Liver (tissue), 8 donors: ENCODE measurements at regions not wholly inside any gene's neighbourhood (a gene's known extent, or its start where the extent isn't known, plus 50 kb on each side); places are given as distances from the start of the nearest gene placed in this dataset.

Experiments used
- DNase-seq: peaks from one replicate; pipeline ENCODE4 v3.0.0-alpha.2; 2017; ENCODE audit warnings: low spot score
- H3K27ac ChIP-seq, 2 donors: one replicate each; pipeline ENCODE4 v1.7.0; 2013; ENCODE audit warnings: inconsistent platforms in 2 of 2, low read length in 2 of 2, control low read depth in 1 of 2, low read depth in 1 of 2, mild to moderate bottlenecking in 1 of 2
- H3K27me3 ChIP-seq, 4 donors: one replicate each; pipeline versions ENCODE4 v1.6.1 to v1.7.0; 2013; ENCODE audit warnings: low read length in 3 of 4, inconsistent platforms in 1 of 4, mild to moderate bottlenecking in 1 of 4, moderate library complexity in 1 of 4; ENCODE audit not compliant: control insufficient read depth in 4 of 4, insufficient read depth in 4 of 4
- H3K36me3 ChIP-seq, 4 donors: one replicate each; pipeline versions ENCODE4 v1.6.1 to v1.7.0; 2013; ENCODE audit warnings: low read length in 3 of 4, mild to moderate bottlenecking in 3 of 4, low read depth in 1 of 4, moderate library complexity in 1 of 4; ENCODE audit not compliant: control insufficient read depth in 4 of 4, insufficient read depth in 3 of 4
- H3K4me1 ChIP-seq, 4 donors: one replicate each; pipeline versions ENCODE4 v1.6.1 to v1.7.0; 2013; ENCODE audit warnings: low read length in 3 of 4, mild to moderate bottlenecking in 3 of 4, moderate library complexity in 1 of 4; ENCODE audit not compliant: control insufficient read depth in 4 of 4, insufficient read depth in 4 of 4
- H3K4me3 ChIP-seq, 3 donors: one replicate each; pipeline versions ENCODE4 v1.6.1 to v1.7.0; 2013; ENCODE audit warnings: low read length in 3 of 3, control low read depth in 1 of 3, low read depth in 1 of 3, mild to moderate bottlenecking in 1 of 3
- H3K9ac ChIP-seq, 2 donors: one replicate each; pipeline ENCODE4 v1.7.0; 2013; ENCODE audit warnings: low read length in 2 of 2, mild to moderate bottlenecking in 2 of 2, moderate library complexity in 2 of 2, control low read depth in 1 of 2, low read depth in 1 of 2
- H3K9me3 ChIP-seq, 4 donors: one replicate each; pipeline versions ENCODE4 v1.6.1 to v1.7.0; 2013; ENCODE audit warnings: low read length in 3 of 4; ENCODE audit not compliant: control insufficient read depth in 4 of 4
- ATF3 ChIP-seq: IDR thresholded peaks from 2 replicates; pipeline ENCODE4 v1.6.1; 2016; ENCODE audit warnings: antibody characterized with exemption
- CTCF ChIP-seq: fragments of 150-350 bp; IDR thresholded peaks from 2 replicates; pipeline ENCODE4 v1.5.1; 2017; ENCODE audit warnings: improper control_type of control experiment, low read depth, low read length; ENCODE audit not compliant: missing input control
- HNF4G ChIP-seq: IDR thresholded peaks from 2 replicates; pipeline ENCODE4 v1.6.1; 2016; ENCODE audit warnings: antibody characterized with exemption
- JUND ChIP-seq, 2 donors: IDR thresholded peaks; 2 replicates each; pipeline ENCODE4 v1.6.1; 2016; ENCODE audit warnings: antibody characterized with exemption in 2 of 2
- NR2F2 ChIP-seq: IDR thresholded peaks from 2 replicates; pipeline ENCODE4 v1.6.1; 2016; ENCODE audit warnings: antibody characterized with exemption
- RAD21 ChIP-seq, 2 donors: IDR thresholded peaks; 2 replicates each; pipeline ENCODE4 v1.6.1; 2016; ENCODE audit warnings: antibody characterized with exemption in 2 of 2, mild to moderate bottlenecking in 2 of 2
- REST ChIP-seq: IDR thresholded peaks from 2 replicates; pipeline ENCODE4 v1.6.1; 2016; ENCODE audit warnings: antibody characterized with exemption, mild to moderate bottlenecking
- SP1 ChIP-seq: IDR thresholded peaks from 2 replicates; pipeline ENCODE4 v1.6.1; 2018; ENCODE audit warnings: antibody characterized with exemption, mild to moderate bottlenecking
- YY1 ChIP-seq: IDR thresholded peaks from 2 replicates; pipeline ENCODE4 v1.6.1; 2016; ENCODE audit warnings: antibody characterized with exemption, mild to moderate bottlenecking
- ZBTB33 ChIP-seq: IDR thresholded peaks from 2 replicates; pipeline ENCODE4 v1.6.1; 2016; ENCODE audit warnings: antibody characterized with exemption
- WGBS: extraction: QIAGEN DNeasy Blood & Tissue Kit; methylation state at CpG from one replicate; pipeline ENCODE4 v1.1.7; 2013; 5-methylcytosine and 5-hydroxymethylcytosine counted together
- donor health status: healthy.
- donor health status: healthy.
- donor health status: healthy.
- donor health status: healthy.
- donor health status: healthy.

GRCh38 chr4:148954011-148954749 is 512.0 kb upstream of the NR3C2 start:
- Histone ChIP-seq H3K9ac (no peak overlapping the region), H3K27ac (no peak overlapping the region), H3K4me1 (no peaks in the 10 kb centered on the region), H3K9me3 (no peaks in the 10 kb centered on the region), H3K27me3 (no peaks in the 10 kb centered on the region), H3K4me3 (no peak overlapping the region), H3K36me3 (no peaks in the 10 kb centered on the region)
- no peak for DNase-seq
- TF ChIP-seq REST = no peak
- TF ChIP-seq NR2F2 = no peak
- no peak for TF ChIP-seq YY1
- TF ChIP-seq RAD21 (IDR thresholded peaks at IDR 0.05) = no peak
- no peak for TF ChIP-seq CTCF
- no peak for TF ChIP-seq HNF4G
- TF ChIP-seq JUND (IDR thresholded peaks at IDR 0.05) = no peak
- WGBS = 76% methylated on average over 7 of the region's 7 CpGs

GRCh38 chr4:148951346-148951745 is 509.1 kb upstream of the NR3C2 start:
- no peak for TF ChIP-seq ZBTB33
- TF ChIP-seq REST = no peak
- no peak for TF ChIP-seq ATF3
- TF ChIP-seq RAD21 (IDR thresholded peaks at IDR 0.05) = no peak
- TF ChIP-seq CTCF = no peak
- no peak for TF ChIP-seq SP1
- Histone ChIP-seq H3K9ac (no peak overlapping the region), H3K27me3 (no peaks in the 10 kb centered on the region), H3K9me3 (no peaks in the 10 kb centered on the region), H3K27ac (no peak overlapping the region), H3K36me3 (no peaks in the 10 kb centered on the region), H3K4me1 (no peaks in the 10 kb centered on the region), H3K4me3 (no peak overlapping the region)
- DNase-seq = no peak
- 73% methylated on average over 3 of the region's 3 CpGs for WGBS
